ENCODE measurements at regions not wholly inside any gene's neighbourhood (a gene's known extent, or its start where the extent isn't known, plus 50 kb on each side); places are given as distances from the start of the nearest gene placed in this dataset.

DNA sequence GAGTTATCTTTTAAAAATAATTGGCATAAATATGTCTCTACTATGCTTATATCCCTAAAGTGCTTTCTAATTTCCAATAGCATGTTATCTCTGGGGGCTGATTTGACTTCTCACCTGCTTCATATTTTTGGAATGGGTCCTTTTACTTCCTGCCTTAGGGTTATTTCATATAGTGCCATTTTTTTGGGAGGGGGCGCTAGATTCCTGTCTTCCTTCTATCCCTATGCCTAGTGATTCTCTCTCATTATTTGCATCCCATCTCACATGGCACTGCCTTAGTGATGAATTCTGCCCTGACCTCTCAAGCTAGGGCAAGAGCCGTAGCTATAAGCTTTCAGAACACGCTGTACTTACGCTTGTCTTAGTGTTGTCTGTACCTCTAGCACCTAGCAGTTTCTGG is 150.3 kb upstream of the SLITRK3 start:
- DNase-seq (ENCODE audit: low read depth in 2 of 2) = no peak

DNA sequence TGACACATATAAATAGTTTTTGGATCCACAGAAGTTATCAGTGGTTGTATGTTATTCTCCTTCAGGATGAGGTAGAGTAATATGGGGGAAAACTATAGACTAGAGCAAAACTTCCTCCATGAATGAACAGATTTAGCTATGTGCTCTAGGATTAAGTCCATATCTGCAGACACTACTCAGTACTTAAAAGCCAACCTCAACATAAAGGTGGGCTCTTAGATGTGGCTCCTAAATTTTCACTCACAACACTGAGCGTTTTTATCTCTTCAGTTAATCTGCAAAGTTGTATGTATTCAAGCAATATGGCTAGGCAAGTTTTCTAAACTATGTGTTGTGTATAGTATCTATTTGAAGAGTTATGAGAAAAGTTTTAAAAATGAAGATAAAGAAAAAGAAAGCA is 147.0 kb upstream of the SLITRK3 start:
- DNase-seq (ENCODE audit: low read depth in 2 of 2) = no peak

DNA sequence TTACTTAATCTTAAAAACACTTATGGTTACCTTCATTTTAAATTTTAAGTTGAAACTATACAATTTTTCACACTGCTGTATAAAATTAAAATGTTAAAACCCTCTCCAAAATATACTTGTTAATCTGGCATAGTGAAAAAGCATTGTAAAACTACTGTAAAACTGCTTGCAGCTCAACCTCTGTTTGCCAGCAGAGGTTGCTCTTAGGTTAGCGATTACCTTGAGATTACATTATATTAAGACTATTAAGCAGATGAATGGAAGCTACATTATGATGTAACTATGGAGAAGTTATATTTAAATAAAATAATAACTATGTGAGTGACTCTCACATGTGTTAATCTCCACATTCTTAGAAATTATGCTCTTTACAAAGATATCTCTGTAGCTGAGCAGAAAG is 143.6 kb upstream of the SLITRK3 start:
- no peak for DNase-seq (ENCODE audit: low read depth in 2 of 2)

DNA sequence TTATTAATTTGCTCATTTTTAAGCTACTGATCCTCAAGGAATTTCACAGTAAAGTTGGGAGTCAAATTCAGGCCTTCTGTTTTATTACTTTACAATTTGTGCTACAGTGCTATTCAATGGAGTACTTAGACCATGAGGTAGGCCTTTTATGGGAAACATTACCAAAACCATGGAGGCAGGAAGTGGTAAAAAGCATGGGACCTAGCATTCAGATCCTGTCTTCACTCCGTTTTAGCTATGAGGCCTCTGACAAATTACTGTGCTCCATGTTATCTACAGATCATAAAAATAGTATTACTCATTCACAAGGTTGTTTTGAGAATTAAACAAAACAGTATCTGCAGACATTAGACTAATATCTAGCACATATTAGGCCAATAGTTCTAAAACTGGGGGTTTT is 140.6 kb upstream of the SLITRK3 start:
- no peak for DNase-seq (ENCODE audit: low read depth in 2 of 2)

All from lung microvascular endothelial cell (primary cell).